Endothelial cell of umbilical vein (primary cell): ENCODE measurements at regions not wholly inside any gene's neighbourhood (a gene's known extent, or its start where the extent isn't known, plus 50 kb on each side); places are given as distances from the start of the nearest gene placed in this dataset.

Experiments used
- BruUV-seq: library from RNA; stranded (reverse); fragments of 400-500 nt; replicated peaks from 2 replicates; lab custom pipeline; 2021; lab: Mats Ljungman, UMichigan
- CTCF ChIA-PET: fragments of 300-600, 350-600 bp; sonication (Branson Sonifier 250); formaldehyde crosslinking; loops from one replicate; lab custom pipeline; 2021; ENCODE audit warnings: antibody characterized with exemption, inconsistent platforms; lab: Charles Lee
- POLR2A ChIA-PET: fragments of 300-600, 350-600 bp; sonication (Branson Sonifier 250); formaldehyde crosslinking; loops from one replicate; lab custom pipeline; 2021; ENCODE audit warnings: antibody characterized with exemption, inconsistent platforms; lab: Charles Lee
- DNase-seq: peaks from one replicate; pipeline ENCODE4 v3.0.0-alpha.2; 2011; ENCODE audit warnings: low read depth, low spot score
- FAIRE-seq: peaks from 2 replicates; lab custom pipeline; 2011; peaks lifted over from hg19 to GRCh38; lab: Jason Lieb, UNC
- H2AFZ ChIP-seq: 2 replicates; pipeline ENCODE4 v1.6.0; 2012; ENCODE audit warnings: low read depth, low read length, control low read depth, inconsistent platforms
- H3K27ac ChIP-seq: 2 replicates; pipeline ENCODE4 v1.5.1; 2011; ENCODE audit warnings: low read depth, mild to moderate bottlenecking, control low read depth, low read length, moderate library complexity; ENCODE audit not compliant: insufficient read depth
- H3K27me3 ChIP-seq, 2 experiments: 2 replicates each; pipeline versions ENCODE4 v1.6.0 to v1.6.1; 2011; ENCODE audit warnings: low read length in 2 of 2, mixed read lengths in 1 of 2; ENCODE audit not compliant: control insufficient read depth in 2 of 2, insufficient read depth in 2 of 2
- H3K36me3 ChIP-seq, 2 experiments: 2 replicates in 1 of 2; 3 replicates in 1 of 2; pipeline ENCODE4 v1.5.1; 2011; ENCODE audit warnings: low read length in 2 of 2, mild to moderate bottlenecking in 1 of 2, moderate library complexity in 1 of 2; ENCODE audit not compliant: control insufficient read depth in 2 of 2, insufficient read depth in 2 of 2; ENCODE audit errors: extremely low read depth in 1 of 2
- H3K4me1 ChIP-seq: 3 replicates; pipeline ENCODE4 v1.5.1; 2011; ENCODE audit warnings: mild to moderate bottlenecking, low read length; ENCODE audit not compliant: control insufficient read depth, insufficient read depth; ENCODE audit errors: extremely low read depth
- H3K4me2 ChIP-seq: 2 replicates; pipeline ENCODE4 v1.6.1; 2011; ENCODE audit warnings: low read length, control low read depth, mixed read lengths; ENCODE audit not compliant: insufficient read depth
- H3K4me3 ChIP-seq, 3 experiments: fragments of 200-600 bp in 1 of 3; sonication (generic), shearing (Covaris generic) in 1 of 3; replicated peaks in 1 of 3; 2 replicates each; pipeline ENCODE4 v1.5.1; 2011 to 2016; ENCODE audit warnings: control low read depth in 3 of 3, low read length in 3 of 3, mild to moderate bottlenecking in 2 of 3, inconsistent platforms in 1 of 3, low read depth in 1 of 3, moderate library complexity in 1 of 3; ENCODE audit not compliant: insufficient read depth in 1 of 3
- H3K79me2 ChIP-seq: 2 replicates; pipeline ENCODE4 v1.6.0; 2012; ENCODE audit warnings: low read length, inconsistent platforms; ENCODE audit not compliant: control insufficient read depth, insufficient read depth
- H3K9ac ChIP-seq: replicated peaks from 2 replicates; pipeline ENCODE3; 2011; ENCODE audit warnings: low read length, control low read depth; ENCODE audit not compliant: insufficient read depth; ENCODE audit errors: extremely low read depth
- H3K9me1 ChIP-seq: replicated peaks from 3 replicates; pipeline ENCODE4 v1.6.0; 2011; ENCODE audit warnings: mild to moderate bottlenecking, low read length; ENCODE audit not compliant: control insufficient read depth, insufficient read depth; ENCODE audit errors: extremely low read depth
- H3K9me3 ChIP-seq: replicated peaks from 2 replicates; pipeline ENCODE4 v1.5.1; 2012; ENCODE audit warnings: low read length, inconsistent platforms; ENCODE audit not compliant: control insufficient read depth, insufficient read depth
- H4K20me1 ChIP-seq: replicated peaks from 2 replicates; pipeline ENCODE3; 2011; ENCODE audit warnings: mild to moderate bottlenecking, low read length; ENCODE audit not compliant: control insufficient read depth, insufficient read depth; ENCODE audit errors: extremely low read depth
- EZH2 ChIP-seq: IDR thresholded peaks from 2 replicates; pipeline ENCODE4 v1.6.1; 2012; ENCODE audit warnings: borderline replicate concordance, low read depth, mild to moderate bottlenecking, moderate library complexity, low read length, inconsistent platforms; ENCODE audit not compliant: severe bottlenecking
- FOS ChIP-seq: IDR thresholded peaks from 2 replicates; pipeline ENCODE4 v1.6.1; 2011; ENCODE audit warnings: mild to moderate bottlenecking, low read length, moderate library complexity, borderline replicate concordance; ENCODE audit not compliant: insufficient read depth
- GATA2 ChIP-seq: IDR thresholded peaks from 2 replicates; pipeline ENCODE4 v1.7.0; 2011; ENCODE audit warnings: low read depth, mild to moderate bottlenecking, moderate library complexity, mixed read lengths, low read length; ENCODE audit not compliant: insufficient read length, insufficient read depth
- JUN ChIP-seq: IDR thresholded peaks from 2 replicates; pipeline ENCODE4 v1.6.1; 2011; ENCODE audit warnings: borderline replicate concordance, low read depth; ENCODE audit not compliant: insufficient read length, insufficient read depth
- MYC ChIP-seq: IDR thresholded peaks from one replicate; pipeline ENCODE4 v1.6.1; 2011; ENCODE audit warnings: mild to moderate bottlenecking, low read depth, low read length
- POLR2A ChIP-seq: IDR thresholded peaks from 2 replicates; pipeline ENCODE4 v1.6.1; 2012; ENCODE audit warnings: low read depth, mild to moderate bottlenecking, control low read depth, low read length
- POLR2AphosphoS5 ChIP-seq: IDR thresholded peaks from 2 replicates; pipeline ENCODE4 v1.6.1; 2012; ENCODE audit warnings: low read depth, mild to moderate bottlenecking, control low read depth, low read length, moderate library complexity; ENCODE audit not compliant: insufficient read depth
- dilution Hi-C: fragments of 300-500 bp; cut with MboI; formaldehyde crosslinking; loops from one replicate; pipeline ENCODE4 v1.15.0; 2019; ENCODE audit warnings: low sequenced_read_pairs; ENCODE audit not compliant: extremely low pct_ligation_motif_present
- intact Hi-C: fragments of 100-400 bp; cut with micrococcal nuclease; formaldehyde crosslinking; loops from one replicate; pipeline ENCODE4 v1.10.0; 2022
- TF ChIP-seq, protein P1 (sequence below), 2 donors: IDR thresholded peaks; 1 replicate in 1 of 2; 2 replicates in 1 of 2; pipeline ENCODE4 v1.5.1; 2011; ENCODE audit warnings: low read length in 2 of 2, mild to moderate bottlenecking in 2 of 2, moderate library complexity in 2 of 2, control low read depth in 1 of 2, inconsistent platforms in 1 of 2, low read depth in 1 of 2; ENCODE audit not compliant: insufficient read depth in 1 of 2; ENCODE audit errors: extremely low read depth in 1 of 2

DNA sequence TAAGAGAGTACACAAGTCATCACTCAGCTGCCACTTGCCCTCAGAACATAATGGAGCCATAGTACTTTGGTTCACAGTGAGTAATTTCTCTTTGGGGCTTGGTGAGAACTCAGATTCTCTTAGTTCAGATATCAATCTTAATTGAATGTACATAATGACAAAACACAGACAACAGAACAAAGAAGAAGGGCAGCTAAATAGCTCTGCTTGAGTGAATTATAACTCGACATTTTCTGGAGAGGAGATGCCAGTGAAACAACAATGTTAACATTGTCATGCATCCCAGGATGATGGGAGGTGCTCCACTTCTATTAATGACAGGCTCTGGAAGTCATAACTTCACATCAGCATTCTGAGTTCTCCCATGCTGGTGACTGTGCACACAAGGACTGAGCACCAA is 508.1 kb downstream of the TMEM135 start:
- Histone ChIP-seq H3K4me1 (no peaks in the 10 kb centered on the region), H3K9ac (no peak overlapping the region), H4K20me1 (no peaks in the 10 kb centered on the region), H3K4me2 (no peak overlapping the region), H3K27ac (no peak overlapping the region), H3K79me2 (no peaks in the 10 kb centered on the region), H3K27me3 (no peaks in the 10 kb centered on the region), H3K9me3 (no peaks in the 10 kb centered on the region), H2AFZ (no peak overlapping the region), H3K9me1 (no peaks in the 10 kb centered on the region), H3K4me3 (no peak overlapping the region), H3K36me3 (no peaks in the 10 kb centered on the region)
- TF ChIP-seq POLR2A: no peak
- intact Hi-C loops (loop anchor here (10.0 kb wide), 1 partner anchor 179 kb away; no protein-coding TSS in a partner anchor), dilution Hi-C loops (no loop called here)
- FAIRE-seq (no peak), DNase-seq (no peak)
- ChIA-PET POLR2A (no interaction called here), CTCF (no interaction called here)
- no TSS peak for BruUV-seq

DNA sequence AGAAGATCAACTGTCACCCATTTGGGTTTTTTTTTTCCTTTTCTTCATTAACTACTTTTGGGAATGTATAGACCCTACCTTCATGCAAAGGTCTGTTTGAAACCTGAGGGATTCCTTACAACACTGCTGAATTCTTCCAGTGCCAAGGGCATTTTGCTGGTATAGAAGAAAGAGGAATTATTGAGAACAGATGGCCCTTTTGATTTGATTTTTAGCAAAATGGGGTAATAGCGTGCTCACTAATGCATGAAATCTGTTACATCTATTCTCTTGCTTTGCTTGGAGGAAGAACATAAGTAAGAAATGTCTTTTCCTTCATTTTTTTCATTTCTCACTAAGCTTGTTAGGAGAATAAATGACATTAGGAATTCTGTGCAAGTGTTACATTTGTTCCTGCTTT is 501.9 kb downstream of the TMEM135 start:
- no peak for FAIRE-seq
- Histone ChIP-seq H2AFZ (no peak overlapping the region), H3K27me3 (peaks cover 0 to 2% of the 10 kb centered on the region in 2 experiments), H3K4me3 (no peak overlapping the region), H3K79me2 (no peaks in the 10 kb centered on the region), H3K9me3 (no peaks in the 10 kb centered on the region), H3K4me1 (no peaks in the 10 kb centered on the region), H3K9me1 (no peaks in the 10 kb centered on the region), H3K9ac (no peak overlapping the region), H3K36me3 (no peaks in the 10 kb centered on the region), H4K20me1 (no peaks in the 10 kb centered on the region), H3K27ac (no peak overlapping the region), H3K4me2 (no peak overlapping the region)
- TF ChIP-seq, protein P1, sequence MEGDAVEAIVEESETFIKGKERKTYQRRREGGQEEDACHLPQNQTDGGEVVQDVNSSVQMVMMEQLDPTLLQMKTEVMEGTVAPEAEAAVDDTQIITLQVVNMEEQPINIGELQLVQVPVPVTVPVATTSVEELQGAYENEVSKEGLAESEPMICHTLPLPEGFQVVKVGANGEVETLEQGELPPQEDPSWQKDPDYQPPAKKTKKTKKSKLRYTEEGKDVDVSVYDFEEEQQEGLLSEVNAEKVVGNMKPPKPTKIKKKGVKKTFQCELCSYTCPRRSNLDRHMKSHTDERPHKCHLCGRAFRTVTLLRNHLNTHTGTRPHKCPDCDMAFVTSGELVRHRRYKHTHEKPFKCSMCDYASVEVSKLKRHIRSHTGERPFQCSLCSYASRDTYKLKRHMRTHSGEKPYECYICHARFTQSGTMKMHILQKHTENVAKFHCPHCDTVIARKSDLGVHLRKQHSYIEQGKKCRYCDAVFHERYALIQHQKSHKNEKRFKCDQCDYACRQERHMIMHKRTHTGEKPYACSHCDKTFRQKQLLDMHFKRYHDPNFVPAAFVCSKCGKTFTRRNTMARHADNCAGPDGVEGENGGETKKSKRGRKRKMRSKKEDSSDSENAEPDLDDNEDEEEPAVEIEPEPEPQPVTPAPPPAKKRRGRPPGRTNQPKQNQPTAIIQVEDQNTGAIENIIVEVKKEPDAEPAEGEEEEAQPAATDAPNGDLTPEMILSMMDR (IDR thresholded peaks at IDR 0.05; ENCODE audit: extremely low read depth in 1 of 2, insufficient read depth in 1 of 2, low read depth in 1 of 2, low read length in 2 of 2): no peak
- TF ChIP-seq EZH2 (no peak), JUN (no peak), POLR2A (no peak), GATA2 (no peak), POLR2AphosphoS5 (no peak), FOS (no peak), MYC (no peak)
- ChIA-PET CTCF (no interaction called here), POLR2A (no interaction called here)
- dilution Hi-C loops (no loop called here), intact Hi-C loops (no loop called here)
- no peak for DNase-seq
- BruUV-seq: no TSS peak
